Suppressor macrophage treated with lipopolysaccharide for 4 hours (primary cell): ENCODE measurements at regions not wholly inside any gene's neighbourhood (a gene's known extent, or its start where the extent isn't known, plus 50 kb on each side); places are given as distances from the start of the nearest gene placed in this dataset.
"Not testable (repeated sequence)": the region's sequence is repeated elsewhere in the genome, so short reads cannot be mapped to it uniquely, and the experiment has no call there.

Source experiments
- DNase-seq: peaks from one replicate; pipeline ENCODE4 v3.0.0-alpha.2; 2020

DNA sequence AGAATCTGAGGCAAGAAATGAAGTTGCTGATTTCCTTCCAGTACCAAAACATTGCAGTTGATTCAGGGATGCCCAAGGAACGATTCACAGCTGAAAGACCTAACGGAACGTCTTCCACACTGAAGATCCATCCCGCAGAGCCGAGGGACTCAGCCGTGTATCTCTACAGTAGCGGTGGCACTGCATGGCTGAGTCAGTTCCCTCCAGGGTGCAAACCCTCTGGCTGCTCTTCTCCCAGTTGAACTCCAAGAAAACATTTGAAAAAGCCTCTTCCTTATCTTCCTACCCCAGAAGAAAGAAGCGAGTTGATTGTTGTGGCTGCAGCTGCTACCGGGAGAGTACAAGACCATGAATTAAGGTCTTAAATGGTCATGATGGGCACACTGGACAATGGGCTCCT lies 147.1 kb upstream of the PRSS1 start:
- no peak for DNase-seq

DNA sequence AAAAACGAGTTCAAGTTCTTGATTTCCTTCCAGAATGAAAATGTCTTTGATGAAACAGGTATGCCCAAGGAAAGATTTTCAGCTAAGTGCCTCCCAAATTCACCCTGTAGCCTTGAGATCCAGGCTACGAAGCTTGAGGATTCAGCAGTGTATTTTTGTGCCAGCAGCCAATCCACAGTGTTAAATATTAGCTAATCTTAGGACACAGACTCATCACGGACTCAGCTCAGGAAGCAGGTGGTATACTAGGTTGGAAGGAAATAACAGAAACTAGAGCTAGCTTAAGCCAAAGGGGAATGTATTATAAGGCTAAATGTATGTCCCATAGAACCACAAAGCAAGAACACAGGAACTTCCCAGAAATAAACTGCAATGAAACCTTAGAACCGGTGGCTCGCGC lies 151.0 kb upstream of the PRSS1 start:
- no peak for DNase-seq

DNA sequence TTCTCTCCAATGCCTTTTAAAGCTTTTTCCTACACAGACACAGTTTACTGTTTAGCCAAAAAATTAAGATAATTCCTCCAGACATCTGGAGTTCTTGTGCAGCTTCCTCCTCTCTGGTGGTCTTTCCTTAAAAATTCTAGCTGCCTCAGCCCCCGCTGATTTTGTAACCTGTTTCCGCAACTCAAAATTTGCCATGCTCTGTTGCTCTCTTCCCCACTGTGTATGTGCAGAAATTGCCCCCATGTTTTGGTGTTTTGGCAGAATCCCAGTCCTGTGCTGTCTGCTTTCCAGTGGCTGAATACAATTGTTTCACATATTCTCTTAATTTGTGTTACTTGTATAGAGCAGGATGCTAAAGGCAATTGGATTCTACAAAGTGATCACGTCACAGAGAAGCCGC lies 151.7 kb upstream of the PRSS1 start:
- no peak for DNase-seq

DNA sequence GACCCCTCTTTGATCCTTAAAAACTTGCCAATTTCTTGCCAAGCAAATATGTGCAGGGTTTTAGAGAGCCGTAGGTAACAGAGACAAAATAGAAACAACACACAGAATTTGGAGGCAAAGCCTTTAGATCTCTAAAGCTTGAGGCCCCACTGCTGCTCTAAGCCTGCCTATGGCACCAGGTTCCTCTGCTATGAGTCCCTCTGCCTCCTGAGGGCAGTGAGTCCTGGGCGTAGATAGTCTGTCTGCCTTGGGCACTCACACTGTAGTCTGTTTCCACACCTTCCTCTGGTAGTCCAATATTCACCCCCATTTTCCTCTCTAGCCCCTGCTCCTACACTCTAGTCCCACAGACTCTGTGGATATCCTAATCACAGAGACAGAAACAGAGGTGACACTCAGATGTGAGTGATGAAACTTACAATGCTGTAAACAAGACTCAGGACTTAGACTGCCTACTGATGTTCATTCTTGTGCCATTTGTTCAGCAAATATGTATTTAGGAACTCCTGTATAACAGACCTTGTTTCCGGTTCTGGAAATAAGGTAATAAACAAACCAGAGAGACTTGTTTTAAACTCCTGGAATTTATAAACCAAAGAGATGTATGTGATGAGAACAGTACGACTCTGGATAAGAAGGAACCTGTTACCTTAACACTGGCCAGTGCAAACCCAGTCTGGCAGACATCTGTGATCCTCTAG lies 153.3 kb upstream of the PRSS1 start:
- DNase-seq: no peak

DNA sequence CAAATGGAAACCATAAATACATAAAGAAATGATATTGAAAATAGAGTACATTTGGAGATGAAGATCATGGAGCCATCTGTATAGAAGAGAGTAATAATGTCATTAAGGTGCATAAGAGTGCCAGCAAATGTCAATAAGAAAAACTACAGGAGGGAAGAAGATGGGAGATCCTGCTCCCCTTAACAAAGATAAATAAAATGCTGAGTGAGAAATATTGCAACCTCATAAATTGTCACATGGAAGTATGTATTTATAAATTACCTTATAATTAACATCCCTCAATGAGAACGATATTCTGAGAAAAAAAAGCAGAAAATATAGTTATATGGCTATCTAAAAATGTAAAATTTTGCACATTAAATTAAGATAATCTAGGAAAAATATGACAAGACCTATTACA lies 155.2 kb upstream of the PRSS1 start:
- DNase-seq: no peak

DNA sequence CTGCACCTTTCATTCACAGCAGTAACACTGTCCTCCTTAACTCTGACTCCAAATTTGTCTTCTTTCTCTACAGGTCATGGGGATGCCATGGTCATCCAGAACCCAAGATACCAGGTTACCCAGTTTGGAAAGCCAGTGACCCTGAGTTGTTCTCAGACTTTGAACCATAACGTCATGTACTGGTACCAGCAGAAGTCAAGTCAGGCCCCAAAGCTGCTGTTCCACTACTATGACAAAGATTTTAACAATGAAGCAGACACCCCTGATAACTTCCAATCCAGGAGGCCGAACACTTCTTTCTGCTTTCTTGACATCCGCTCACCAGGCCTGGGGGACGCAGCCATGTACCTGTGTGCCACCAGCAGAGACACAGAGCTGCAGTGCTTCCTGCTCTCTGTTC lies 156.2 kb upstream of the PRSS1 start:
- DNase-seq: no peak

DNA sequence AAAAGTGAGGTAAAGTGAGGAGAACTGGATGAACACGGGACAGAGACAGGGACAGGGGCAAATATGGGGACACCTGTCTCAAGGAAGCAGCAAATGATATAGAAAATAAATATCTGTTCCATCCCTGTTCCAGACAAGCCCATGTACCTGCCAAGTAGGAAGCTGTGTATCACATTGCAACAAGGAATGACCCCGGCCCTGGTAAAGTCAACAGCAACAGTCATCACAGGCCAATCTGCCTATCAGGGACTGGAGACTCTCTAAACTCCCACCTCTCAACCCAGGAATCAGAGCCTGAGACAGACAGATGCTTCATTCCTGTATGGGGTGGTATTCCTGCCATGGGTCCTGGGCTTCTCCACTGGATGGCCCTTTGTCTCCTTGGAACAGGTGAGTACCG lies 156.6 kb upstream of the PRSS1 start:
- DNase-seq: no peak

DNA sequence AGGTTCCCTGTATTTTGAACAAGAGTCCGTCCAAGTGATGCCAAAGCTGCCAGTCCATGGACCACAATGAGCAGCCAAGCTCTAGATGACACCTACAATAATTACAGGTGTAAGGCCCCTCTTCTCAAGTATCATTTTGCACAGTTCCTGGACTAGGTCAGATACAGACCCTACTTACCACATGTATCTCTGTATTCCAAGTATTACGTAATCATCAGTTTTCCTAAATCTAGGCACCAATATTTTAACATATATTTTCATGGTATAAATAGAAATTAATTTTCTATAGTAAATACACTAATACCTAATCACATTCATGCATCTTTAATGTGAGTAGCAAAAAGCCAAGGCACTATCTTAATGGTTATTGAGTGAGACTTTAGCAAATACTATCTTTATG lies 157.0 kb upstream of the PRSS1 start:
- DNase-seq: no peak

DNA sequence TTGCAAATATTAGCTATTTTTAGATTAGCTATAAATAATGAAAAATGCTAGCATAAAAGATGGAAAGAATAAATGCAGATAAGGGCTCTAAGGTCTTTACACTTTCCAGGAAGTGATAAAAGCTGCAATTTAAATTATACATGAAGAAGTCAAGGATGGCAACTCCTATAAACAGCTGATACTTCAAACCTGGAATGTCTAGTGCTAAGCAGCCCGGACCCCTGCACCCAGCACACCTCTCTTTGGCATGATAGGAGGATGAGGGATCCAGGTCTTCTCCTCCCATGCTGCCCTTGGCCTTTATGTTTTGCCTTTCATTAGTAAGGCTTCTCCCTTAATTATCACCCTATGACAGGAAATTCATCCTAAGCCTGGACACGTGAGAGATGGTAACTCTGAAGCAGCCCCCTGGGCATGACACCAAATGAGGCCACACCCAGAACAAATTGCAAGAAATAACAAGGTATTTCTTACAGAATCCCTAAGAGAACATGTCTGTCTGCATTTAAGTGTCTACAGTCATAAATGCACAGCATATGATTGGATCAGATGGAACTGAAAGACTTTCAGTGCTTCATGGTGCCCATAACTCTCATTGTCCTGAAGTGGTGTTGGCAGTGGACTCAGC lies 158.3 kb upstream of the PRSS1 start:
- DNase-seq: no peak

DNA sequence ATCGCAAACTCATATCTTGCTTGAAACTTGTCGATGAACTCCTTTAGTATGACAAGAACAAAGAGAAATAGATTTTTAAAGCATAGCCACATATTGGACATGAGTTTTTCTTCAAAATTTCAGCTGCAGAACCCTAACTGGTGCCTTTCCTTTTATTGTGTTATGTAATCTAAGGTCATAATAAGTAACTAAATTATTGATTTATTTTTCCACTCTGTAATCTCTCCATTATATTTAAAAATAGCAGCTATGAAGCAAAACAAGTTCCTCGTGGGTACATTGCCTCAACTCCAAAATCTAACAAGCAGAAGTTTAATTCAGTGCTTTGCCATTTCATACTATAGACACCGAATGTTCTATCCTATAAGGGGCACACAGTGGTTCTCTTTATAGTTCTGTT lies 159.2 kb upstream of the PRSS1 start:
- DNase-seq: no peak

DNA sequence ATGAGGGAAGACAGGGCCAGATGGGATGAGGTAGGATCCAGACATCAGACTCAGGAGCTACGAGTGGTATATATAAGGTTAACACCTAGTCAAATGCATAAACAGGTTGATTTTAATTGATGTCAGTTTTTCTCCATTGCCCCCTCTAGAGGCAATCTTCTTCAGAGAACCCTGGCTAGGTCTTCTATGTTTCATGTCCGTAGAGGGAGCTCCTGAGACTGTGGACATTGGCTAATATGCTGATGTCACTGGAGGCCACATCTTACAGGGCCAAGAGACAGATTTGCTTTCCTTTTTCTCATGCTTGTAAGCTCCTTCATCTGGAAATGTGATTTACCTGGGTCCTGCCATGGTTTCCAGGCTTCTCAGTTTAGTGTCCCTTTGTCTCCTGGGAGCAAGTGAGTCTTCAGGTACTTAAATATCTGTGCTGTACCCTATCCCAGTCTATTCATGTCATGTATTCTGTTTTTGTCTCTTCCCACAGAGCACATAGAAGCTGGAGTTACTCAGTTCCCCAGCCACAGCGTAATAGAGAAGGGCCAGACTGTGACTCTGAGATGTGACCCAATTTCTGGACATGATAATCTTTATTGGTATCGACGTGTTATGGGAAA lies 161.6 kb upstream of the PRSS1 start:
- peak; percentile 88 for DNase-seq

DNA sequence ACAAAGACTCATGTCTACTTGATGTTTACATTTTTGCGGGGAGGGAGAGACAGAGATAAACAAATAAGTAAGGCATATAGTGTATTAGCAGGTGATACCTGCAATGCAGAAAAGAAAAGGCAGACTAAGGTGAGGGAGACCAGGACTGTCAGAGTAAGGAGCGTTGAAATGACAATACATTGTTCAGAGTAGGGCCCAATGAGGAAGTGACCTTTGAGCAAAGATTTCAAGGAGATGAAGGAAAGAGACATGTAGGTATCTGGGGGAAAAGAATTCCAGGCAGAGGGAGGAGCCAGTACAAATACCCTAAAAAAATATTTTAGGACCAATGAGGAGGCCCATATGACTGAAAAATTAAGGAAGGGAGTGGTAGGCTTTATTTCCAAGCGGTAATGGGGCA lies 162.7 kb upstream of the PRSS1 start:
- DNase-seq: no peak

DNA sequence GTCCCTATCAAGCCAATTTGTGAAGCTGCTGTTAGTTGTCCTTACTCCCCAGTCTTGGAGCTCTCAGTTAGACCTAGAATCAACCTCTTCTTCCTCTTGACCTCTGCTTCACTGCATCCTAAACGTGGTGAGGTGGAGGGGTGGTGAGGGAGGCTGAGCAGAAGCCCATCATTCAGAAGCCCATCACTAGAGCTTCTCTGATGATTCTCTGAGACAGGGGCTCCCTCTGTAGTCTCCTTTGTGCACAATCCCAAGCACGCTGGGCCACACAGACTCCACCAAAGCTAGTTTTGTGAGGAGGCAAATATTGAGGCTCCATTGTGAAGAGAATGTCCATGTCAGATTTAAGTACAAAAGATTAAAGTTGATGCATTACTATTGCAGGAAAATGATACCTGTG lies 163.8 kb upstream of the PRSS1 start:
- DNase-seq: no peak

DNA sequence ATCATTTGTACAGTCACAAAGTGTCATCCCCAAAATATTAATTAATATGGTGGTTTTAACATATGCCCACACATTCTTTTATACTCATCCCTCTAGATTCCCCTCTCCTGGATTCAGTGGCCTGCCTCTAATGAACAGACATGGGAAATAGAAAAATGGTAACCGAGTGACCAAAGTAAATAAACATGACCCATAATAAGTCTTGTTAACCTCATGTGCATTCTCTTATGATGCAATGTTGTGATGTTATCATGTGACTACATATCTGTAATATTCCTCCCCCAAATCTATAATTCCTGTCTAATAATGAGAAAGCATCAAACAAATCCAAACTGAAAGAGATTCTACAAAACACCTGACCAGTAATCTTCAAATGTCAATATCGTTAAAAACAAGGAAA lies 164.5 kb upstream of the PRSS1 start:
- DNase-seq: peak; percentile 15

DNA sequence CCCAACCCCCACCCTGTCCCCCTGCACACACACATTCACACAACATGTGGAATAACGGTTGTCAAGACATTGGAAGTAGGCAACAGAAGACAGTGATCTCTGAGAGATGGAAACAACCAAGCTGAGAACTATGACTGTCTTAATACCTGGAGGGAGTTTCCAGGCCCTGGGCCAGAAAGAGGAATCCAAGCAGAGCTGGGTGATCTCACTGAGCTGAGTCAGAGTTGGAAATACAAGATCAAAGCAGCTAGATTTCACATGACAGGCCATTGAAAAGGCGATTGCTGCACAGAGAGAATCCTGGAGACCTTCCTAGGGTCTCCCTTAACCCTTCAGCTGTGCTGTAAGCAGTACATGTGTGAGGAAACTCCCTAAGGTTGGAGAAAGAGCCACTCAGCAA lies 165.8 kb upstream of the PRSS1 start:
- DNase-seq: peak; percentile 85

DNA sequence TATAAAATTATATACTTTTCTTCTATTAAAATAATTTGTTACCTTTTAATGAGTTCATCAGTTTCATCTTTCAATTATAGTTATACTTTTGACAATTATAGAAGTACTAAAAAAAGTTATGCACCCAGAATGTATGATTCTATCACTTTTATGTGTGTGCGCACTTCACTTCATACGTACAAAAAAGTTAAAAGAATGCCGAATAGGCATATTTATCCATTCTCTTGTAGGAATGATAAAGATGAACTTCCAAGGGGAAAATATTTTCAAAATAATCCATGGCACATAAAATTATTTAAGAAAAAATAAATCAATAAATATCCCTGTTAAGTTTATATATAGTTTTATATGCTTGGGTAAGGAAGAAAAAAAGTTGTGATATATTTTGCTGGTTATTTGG lies 166.9 kb upstream of the PRSS1 start:
- DNase-seq: no peak

DNA sequence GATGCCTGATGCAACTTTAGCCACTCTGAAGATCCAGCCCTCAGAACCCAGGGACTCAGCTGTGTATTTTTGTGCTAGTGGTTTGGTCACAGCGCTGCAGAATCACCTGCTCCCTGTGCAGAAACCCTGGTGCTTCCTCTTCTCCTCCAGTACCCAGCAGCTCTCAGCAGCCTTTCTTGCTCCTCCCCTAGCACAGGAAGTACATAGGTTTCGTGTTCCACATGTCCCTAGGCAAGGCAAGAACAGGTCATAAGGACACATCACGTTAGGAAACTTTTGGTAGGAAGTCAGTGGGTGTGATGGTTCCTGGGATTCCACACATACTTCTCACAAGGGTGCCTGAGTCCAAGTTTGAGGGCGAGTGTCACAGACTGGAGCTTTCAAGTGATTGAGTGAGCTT lies 167.9 kb upstream of the PRSS1 start:
- DNase-seq: peak; percentile 75

DNA sequence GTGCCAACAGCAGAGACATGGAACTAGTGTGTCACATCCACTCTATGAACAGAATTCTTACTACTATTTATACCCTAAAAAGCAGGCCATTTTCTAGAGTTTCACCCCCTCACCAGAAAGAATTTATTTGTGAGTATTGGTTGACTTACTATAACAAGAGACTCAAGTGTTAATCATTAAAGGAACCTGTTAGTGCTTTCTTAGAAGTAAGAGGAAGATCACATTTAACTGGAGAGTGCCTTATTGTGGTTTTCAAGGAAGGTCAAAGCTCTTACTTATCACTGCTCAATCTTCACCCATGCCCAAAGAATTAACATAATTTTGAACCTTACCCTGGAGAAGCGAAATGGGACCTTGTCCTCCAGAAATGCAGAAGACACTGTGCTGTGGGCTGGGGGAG lies 169.3 kb upstream of the PRSS1 start:
- no peak for DNase-seq

DNA sequence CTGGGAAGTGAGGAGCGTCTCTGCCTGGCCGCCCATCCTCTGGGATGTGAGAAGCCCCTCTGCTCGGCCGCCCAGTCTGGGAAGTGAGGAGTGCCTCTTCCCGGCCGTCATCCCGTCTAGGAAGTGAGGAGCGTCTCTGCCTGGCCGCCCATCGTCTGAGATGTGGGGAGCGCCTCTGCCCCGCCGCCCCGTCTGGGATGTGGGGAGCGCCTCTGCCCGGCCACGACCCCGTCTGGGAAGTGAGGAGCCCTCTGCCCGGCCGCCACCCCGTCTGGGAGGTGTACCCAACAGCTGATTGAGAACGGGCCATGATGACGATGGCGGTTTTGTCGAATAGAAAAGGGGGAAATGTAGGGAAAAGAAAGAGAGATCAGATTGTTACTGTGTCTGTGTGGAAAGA lies 173.9 kb upstream of the PRSS1 start:
- DNase-seq: not testable (repeated sequence)

DNA sequence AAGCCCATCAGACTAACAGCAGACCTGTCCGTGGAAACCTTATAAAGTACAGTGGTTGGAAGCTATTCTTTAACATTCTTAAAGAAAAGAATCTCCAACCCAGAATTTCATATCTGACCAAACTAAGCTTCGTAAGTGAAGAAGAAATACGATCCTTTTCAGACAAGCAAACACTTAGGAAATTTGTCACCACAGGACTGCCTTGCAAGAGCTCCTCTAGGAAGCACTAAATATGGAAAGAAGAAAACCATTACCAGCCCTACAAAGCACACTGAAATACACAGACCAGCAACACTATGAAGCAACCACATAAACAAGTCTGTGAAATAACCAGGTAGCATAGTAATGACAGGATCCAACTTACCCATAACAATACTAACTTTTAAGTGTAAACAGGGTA lies 177.7 kb upstream of the PRSS1 start:
- DNase-seq: no peak

DNA sequence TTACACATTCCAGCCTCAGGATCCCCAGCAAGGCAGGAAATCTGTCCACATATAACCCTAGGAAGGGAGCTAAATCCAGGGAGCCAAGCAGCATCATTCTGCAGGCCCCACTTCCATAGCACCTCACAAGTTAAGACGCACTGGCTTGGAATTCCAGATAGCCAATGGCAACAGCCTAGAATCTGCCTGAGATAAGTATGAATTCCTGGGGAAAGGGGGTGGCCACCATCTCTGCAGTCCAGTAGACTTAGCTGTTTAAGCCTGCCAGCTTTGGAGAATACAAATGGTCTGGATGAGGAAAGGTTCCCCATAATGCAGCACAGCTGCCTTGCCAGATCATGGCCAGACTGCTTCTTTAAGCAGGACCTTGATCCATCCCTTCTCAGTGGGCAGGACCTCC lies 179.4 kb upstream of the PRSS1 start:
- no peak for DNase-seq

DNA sequence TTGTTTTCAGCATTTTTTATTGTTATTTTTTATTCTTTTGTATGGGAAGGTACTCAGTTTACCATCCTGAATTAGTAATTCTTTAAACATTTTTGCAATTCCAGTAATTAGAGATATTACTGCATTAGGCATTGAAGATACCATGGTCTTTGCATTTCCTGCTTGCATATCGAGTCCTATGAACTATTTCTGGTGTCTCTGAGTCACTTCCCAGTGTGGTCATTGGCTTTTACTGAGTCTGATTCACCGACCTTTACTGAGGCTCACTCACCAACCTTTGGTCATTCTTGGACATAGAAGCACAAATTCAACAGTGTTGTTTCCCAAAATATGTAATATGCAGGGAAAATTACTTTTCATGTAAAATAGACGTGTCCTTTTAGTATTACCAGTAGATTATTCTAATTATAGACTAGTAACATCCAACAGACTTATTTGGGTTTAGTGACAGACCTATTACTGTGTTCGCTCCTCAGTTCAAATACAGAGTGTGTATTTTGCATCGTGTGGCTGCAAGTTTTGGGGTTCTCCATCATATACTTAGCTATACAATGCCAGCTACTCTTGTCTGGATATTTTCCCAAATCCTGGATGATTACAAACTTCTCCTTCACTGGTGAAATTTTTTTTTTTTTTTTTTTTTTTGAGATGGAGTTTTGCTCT lies 180.7 kb upstream of the PRSS1 start:
- DNase-seq: peak; percentile 85

DNA sequence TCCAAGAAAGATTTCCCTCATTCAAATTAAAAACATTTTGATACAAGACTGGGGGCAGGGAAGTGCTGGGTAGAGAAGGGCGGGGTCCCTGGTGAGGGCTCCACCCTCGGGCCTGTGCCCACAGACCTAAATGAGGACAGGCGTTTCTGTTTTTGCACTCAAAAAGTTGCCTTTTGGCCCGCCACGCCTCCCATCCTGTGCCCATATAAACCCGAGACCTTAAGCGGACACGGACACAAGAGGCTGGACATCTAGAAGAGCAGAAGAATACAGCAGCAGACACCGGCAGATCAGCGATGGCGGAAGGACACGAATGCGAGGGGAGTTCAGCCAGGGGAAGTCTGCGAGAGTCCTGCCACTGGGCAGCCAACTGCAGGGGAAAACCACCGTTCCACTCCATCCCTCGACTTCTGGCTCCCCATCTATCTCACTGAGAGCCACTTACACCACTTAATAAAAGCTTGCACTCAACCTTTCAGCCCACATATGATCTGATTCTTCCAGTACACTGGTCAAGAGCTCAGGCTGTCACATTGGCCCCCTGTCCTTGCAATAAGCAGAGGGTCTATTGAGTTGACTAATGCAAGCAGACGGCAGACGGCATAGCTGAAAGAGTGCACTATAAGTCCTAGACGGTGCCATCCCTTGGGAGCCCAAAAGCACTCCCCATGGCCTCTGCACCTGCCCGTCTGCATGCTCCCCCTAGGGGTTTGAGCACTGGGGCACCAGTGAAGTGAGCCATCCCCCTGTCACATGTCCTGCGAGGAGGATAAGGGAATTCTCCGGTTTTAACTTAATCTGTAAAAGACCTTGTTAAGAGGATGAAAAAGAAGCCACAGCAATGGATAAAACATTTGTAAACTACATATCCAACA lies 181.8 kb upstream of the PRSS1 start:
- DNase-seq: no peak
